ENCODE measurements at regions not wholly inside any gene's neighbourhood (a gene's known extent, or its start where the extent isn't known, plus 50 kb on each side); places are given as distances from the start of the nearest gene placed in this dataset.

- TF ChIP-seq PKNOX1 (IDR thresholded peaks at IDR 0.05) (no peak), ELF4 (IDR thresholded peaks at IDR 0.05) (no peak), SP1 (IDR thresholded peaks at IDR 0.05) (no peak), BHLHE40 (IDR thresholded peaks at IDR 0.05; ENCODE audit: borderline replicate concordance) (no peak), FOXK2 (IDR thresholded peaks at IDR 0.05) (no peak), HDGF (IDR thresholded peaks at IDR 0.05; ENCODE audit: borderline replicate concordance) (no peak), NFRKB (IDR thresholded peaks at IDR 0.05) (no peak), FOXM1 (IDR thresholded peaks at IDR 0.05; ENCODE audit: borderline replicate concordance) (no peak), FOXA1 (IDR thresholded peaks at IDR 0.05) (no peak), ZNF384 (IDR thresholded peaks at IDR 0.05) (no peak), CTBP1 (IDR thresholded peaks at IDR 0.05; ENCODE audit: borderline replicate concordance) (no peak), LEF1 (IDR thresholded peaks at IDR 0.05; ENCODE audit: borderline replicate concordance) (no peak), TARDBP (IDR thresholded peaks at IDR 0.05) (no peak)
Observed at GRCh38 chr18:37717098-37717497, 151.5 kb upstream of the CELF4 start.

Data from HEK293T (cell line).